Uterus (tissue), 3 donors: ENCODE measurements at regions not wholly inside any gene's neighbourhood (a gene's known extent, or its start where the extent isn't known, plus 50 kb on each side); places are given as distances from the start of the nearest gene placed in this dataset.

Experiments
- DNase-seq, 2 donors: peaks; one replicate each; pipeline ENCODE4 v3.0.0-alpha.2; 2019 to 2020
- H3K27ac ChIP-seq, 2 donors: fragments of 200-600 bp; sonication (generic); 1 replicate in 1 of 2; 2 replicates in 1 of 2; pipeline ENCODE4 v1.5.1; 2016 to 2018
- H3K27me3 ChIP-seq, 2 donors: fragments of 200-600 bp; sonication (generic); one replicate each; pipeline ENCODE4 v1.5.1; 2018 to 2019; ENCODE audit warnings: control low read depth in 1 of 2
- H3K36me3 ChIP-seq, 2 donors: fragments of 200-600 bp; sonication (generic); one replicate each; pipeline ENCODE4 v1.5.1; 2019; ENCODE audit warnings: control low read depth in 1 of 2
- H3K4me1 ChIP-seq, 2 donors: fragments of 200-600 bp; sonication (generic); one replicate each; pipeline ENCODE4 v1.5.1; 2018 to 2019; ENCODE audit warnings: control low read depth in 1 of 2
- H3K4me3 ChIP-seq, 2 donors: fragments of 200-600 bp; sonication (generic); 1 replicate in 1 of 2; 2 replicates in 1 of 2; pipeline ENCODE4 v1.5.1; 2018 to 2019; ENCODE audit warnings: mild to moderate bottlenecking in 1 of 2
- H3K9me3 ChIP-seq, 2 donors: fragments of 200-600 bp; sonication (generic); one replicate each; pipeline ENCODE4 v1.5.1; 2019; ENCODE audit warnings: control low read depth in 1 of 2
- POLR2A ChIP-seq, 2 donors: fragments of 450-650 bp; IDR thresholded peaks; one replicate each; pipeline ENCODE4 v1.6.1; 2016; ENCODE audit warnings: antibody characterized with exemption in 2 of 2, mild to moderate bottlenecking in 1 of 2, moderate library complexity in 1 of 2
- intact Hi-C: fragments of 100-400 bp; cut with DNase I; formaldehyde crosslinking; loops from one replicate; pipeline ENCODE4 v1.15.1; 2023; ENCODE audit warnings: low total_unique reads
- TF ChIP-seq, protein P1 (sequence below), 4 experiments: fragments of 200-600 bp in 2 of 4; fragments of 450-650 bp in 2 of 4; sonication (generic) in 2 of 4; IDR thresholded peaks; one replicate each; pipeline ENCODE4 v1.5.1; 2016 to 2019; ENCODE audit warnings: antibody characterized with exemption in 4 of 4, mild to moderate bottlenecking in 2 of 4, moderate library complexity in 1 of 4
- donor health status: DM: yes; HTN: yes; CAD: no.

DNA sequence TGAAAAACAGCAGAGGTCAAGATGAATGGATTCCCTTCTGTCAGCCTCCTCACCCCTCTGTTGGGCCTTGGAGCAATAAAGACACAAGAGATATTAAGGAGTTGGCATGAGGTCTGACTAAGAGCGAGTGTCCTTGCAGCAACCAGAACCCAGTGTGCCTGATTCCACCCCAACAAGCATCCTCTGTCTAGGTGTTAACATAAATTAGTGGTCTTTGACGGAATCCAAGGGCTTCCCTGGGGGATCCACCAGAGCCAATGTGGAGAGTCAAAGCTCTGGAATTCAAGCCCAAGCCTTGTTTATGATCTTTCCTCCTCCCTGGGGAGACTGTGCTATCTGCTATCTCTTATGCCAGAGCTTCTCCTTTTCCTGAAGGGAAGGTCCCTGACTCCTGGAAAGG, 128.1 kb upstream of the SMIM23 start:
- H3K9me3 ChIP-seq = no peaks in the 10 kb centered on the region
- no peaks in the 10 kb centered on the region for H3K27me3 ChIP-seq
- H3K4me1 ChIP-seq = no peaks in the 10 kb centered on the region
- DNase-seq = no peak
- TF ChIP-seq POLR2A (IDR thresholded peaks at IDR 0.05) = no peak
- TF ChIP-seq, protein P1, sequence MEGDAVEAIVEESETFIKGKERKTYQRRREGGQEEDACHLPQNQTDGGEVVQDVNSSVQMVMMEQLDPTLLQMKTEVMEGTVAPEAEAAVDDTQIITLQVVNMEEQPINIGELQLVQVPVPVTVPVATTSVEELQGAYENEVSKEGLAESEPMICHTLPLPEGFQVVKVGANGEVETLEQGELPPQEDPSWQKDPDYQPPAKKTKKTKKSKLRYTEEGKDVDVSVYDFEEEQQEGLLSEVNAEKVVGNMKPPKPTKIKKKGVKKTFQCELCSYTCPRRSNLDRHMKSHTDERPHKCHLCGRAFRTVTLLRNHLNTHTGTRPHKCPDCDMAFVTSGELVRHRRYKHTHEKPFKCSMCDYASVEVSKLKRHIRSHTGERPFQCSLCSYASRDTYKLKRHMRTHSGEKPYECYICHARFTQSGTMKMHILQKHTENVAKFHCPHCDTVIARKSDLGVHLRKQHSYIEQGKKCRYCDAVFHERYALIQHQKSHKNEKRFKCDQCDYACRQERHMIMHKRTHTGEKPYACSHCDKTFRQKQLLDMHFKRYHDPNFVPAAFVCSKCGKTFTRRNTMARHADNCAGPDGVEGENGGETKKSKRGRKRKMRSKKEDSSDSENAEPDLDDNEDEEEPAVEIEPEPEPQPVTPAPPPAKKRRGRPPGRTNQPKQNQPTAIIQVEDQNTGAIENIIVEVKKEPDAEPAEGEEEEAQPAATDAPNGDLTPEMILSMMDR (IDR thresholded peaks at IDR 0.05) = no peak
- intact Hi-C loops = no loop called here
- H3K27ac ChIP-seq = no peak overlapping the region
- no peak overlapping the region for H3K4me3 ChIP-seq
- H3K36me3 ChIP-seq = no peaks in the 10 kb centered on the region

DNA sequence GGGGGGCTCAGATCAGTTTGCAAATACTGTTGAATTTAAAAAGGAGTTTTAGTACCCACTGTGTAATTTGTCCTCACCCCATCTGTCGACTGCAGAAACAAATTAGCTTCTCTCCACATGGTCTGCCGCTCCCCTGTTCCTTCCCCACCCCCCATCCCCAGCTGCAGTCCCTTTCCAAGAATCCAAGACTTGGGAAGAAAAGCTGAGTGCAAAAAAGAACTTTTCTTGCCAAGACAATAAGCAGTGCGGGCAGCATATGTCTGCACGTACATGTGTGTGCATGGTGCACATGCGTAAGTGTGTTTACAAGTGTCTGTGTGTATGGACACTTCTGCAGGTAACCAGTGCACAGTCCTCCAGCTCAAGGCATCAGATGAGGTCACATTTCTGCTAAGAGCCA, 125.7 kb upstream of the SMIM23 start:
- no peak for TF ChIP-seq POLR2A (IDR thresholded peaks at IDR 0.05)
- TF ChIP-seq, protein P1 (IDR thresholded peaks at IDR 0.05) = no peak
- no peaks in the 10 kb centered on the region for H3K27me3 ChIP-seq
- DNase-seq = no peak
- H3K4me3 ChIP-seq = no peak overlapping the region
- H3K4me1 ChIP-seq = no peaks in the 10 kb centered on the region
- no peaks in the 10 kb centered on the region for H3K9me3 ChIP-seq
- H3K36me3 ChIP-seq = no peaks in the 10 kb centered on the region
- intact Hi-C loops = no loop called here
- no peak overlapping the region for H3K27ac ChIP-seq

DNA sequence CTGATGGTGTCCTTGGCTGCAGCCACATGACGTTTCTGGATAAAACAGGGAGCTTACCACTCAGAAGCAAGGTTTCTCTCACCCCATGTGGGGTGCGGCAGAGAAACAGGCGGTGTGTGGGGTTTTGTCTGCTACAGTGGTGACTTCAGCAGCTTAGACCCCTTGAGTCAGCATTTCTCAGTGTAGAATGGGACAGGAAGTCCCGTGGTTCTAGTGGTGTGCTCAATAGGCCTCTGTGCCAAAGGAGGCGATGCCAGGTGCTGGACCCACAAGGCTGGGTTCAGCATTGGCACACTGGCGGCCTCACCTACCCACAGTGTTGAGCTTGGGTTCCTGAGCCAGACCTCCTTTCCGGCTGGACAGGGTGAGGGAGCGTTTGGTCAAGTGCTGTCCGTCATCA, 125.2 kb upstream of the SMIM23 start:
- H3K27me3 ChIP-seq = no peaks in the 10 kb centered on the region
- intact Hi-C loops = no loop called here
- TF ChIP-seq, protein P1 (IDR thresholded peaks at IDR 0.05) = no peak
- no peak for TF ChIP-seq POLR2A (IDR thresholded peaks at IDR 0.05)
- no peak overlapping the region for H3K4me3 ChIP-seq
- no peaks in the 10 kb centered on the region for H3K4me1 ChIP-seq
- no peaks in the 10 kb centered on the region for H3K9me3 ChIP-seq
- H3K27ac ChIP-seq = no peak overlapping the region
- DNase-seq = no peak
- H3K36me3 ChIP-seq = no peaks in the 10 kb centered on the region

DNA sequence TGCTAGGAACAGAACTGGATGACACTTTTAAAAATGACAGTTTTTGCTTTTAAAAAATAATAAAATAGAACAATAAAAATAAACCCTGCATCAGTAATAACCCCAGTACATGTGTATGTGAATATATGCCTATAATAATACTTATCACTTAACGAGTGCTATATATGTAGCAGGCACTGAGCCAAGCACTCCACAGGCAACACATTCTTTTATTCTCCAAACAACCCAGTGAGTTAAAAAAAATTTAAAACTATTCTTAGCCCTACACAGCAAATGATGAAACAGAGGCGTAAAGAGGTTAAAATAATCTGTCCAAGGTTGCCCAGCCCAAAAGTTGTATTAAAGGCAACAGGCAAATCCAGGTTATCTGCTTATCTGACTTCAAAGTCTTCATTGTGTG, 124.5 kb upstream of the SMIM23 start:
- no peak overlapping the region for H3K27ac ChIP-seq
- intact Hi-C loops = no loop called here
- no peak for DNase-seq
- no peak overlapping the region for H3K4me3 ChIP-seq
- no peaks in the 10 kb centered on the region for H3K27me3 ChIP-seq
- TF ChIP-seq POLR2A (IDR thresholded peaks at IDR 0.05) = no peak
- TF ChIP-seq, protein P1 (IDR thresholded peaks at IDR 0.05) = no peak
- no peaks in the 10 kb centered on the region for H3K4me1 ChIP-seq
- H3K36me3 ChIP-seq = no peaks in the 10 kb centered on the region
- H3K9me3 ChIP-seq = no peaks in the 10 kb centered on the region

DNA sequence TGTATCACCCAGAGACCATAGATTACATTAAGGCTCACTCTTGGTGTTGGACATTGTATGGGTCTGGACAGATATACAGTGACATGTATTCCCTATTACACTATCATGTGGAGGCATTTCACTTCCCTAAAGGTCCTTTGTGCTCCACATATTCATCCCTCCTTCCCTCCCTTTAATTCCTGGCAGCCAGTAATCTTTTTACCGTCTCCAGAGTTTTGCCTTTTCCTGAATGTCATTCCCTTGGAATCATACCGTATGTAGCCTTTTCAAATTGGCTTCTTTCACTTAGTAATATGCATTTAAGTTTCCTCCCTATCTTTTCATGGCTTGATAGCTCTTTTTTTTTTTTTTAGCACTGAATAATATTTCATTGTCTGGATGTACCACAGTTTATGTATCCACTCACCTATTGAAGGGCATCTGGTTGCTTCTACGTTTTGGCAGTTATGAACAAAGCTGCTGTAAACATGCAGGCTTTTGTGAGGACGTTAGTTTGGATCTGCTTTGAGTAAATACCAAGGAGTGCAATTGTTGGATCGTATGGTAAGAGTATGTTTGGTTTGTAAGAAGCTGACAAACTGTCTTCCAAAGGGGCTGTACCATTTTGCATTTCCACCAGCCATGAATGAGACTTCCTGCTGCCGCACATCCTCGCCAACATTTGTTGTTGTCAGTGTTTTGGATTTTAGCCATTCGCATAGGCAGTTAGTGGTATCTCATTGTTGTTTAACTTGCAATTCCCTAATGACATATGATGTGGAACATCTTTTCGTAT, 122.1 kb upstream of the SMIM23 start:
- H3K4me1 ChIP-seq = no peaks in the 10 kb centered on the region
- intact Hi-C loops = no loop called here
- H3K36me3 ChIP-seq = no peaks in the 10 kb centered on the region
- TF ChIP-seq, protein P1 (IDR thresholded peaks at IDR 0.05) = no peak
- no peak for TF ChIP-seq POLR2A (IDR thresholded peaks at IDR 0.05)
- DNase-seq = no peak
- no peak overlapping the region for H3K4me3 ChIP-seq
- no peaks in the 10 kb centered on the region for H3K9me3 ChIP-seq
- no peaks in the 10 kb centered on the region for H3K27me3 ChIP-seq
- H3K27ac ChIP-seq = no peak overlapping the region
